Peyer's patch (tissue), 4 donors: ENCODE measurements at regions not wholly inside any gene's neighbourhood (a gene's known extent, or its start where the extent isn't known, plus 50 kb on each side); places are given as distances from the start of the nearest gene placed in this dataset.

Experiments used
- DNase-seq, 3 donors: peaks; one replicate each; pipeline ENCODE4 v3.0.0-alpha.2; 2017 to 2019
- H3K27ac ChIP-seq, 4 donors: fragments of 200-600 bp; sonication (generic); one replicate each; pipeline ENCODE4 v1.5.1; 2016 to 2019
- H3K27me3 ChIP-seq, 2 donors: fragments of 200-600 bp; sonication (generic); one replicate each; pipeline ENCODE4 v1.5.1; 2019
- H3K36me3 ChIP-seq, 3 donors: fragments of 200-600 bp; sonication (generic); one replicate each; pipeline ENCODE4 v1.5.1; 2016 to 2019
- H3K4me1 ChIP-seq, 4 donors: fragments of 200-600 bp; sonication (generic); one replicate each; pipeline ENCODE4 v1.5.1; 2016 to 2019
- H3K4me3 ChIP-seq, 4 donors: fragments of 200-600 bp; sonication (generic); 1 replicate in 3 of 4; 2 replicates in 1 of 4; pipeline ENCODE4 v1.5.1; 2016 to 2019; ENCODE audit warnings: mild to moderate bottlenecking in 1 of 4
- H3K9me3 ChIP-seq, 4 donors: fragments of 200-600 bp; sonication (generic); one replicate each; pipeline ENCODE4 v1.5.1; 2016 to 2019; ENCODE audit warnings: mild to moderate bottlenecking in 1 of 4
- POLR2A ChIP-seq, 2 donors: fragments of 450-650 bp; IDR thresholded peaks; one replicate each; pipeline ENCODE4 v1.5.1; 2017; ENCODE audit warnings: antibody characterized with exemption in 2 of 2, mild to moderate bottlenecking in 2 of 2, moderate library complexity in 2 of 2
- TF ChIP-seq, protein P1 (sequence below), 6 experiments: fragments of 450-650 bp in 4 of 6; fragments of 200-600 bp in 2 of 6; sonication (generic) in 1 of 6; IDR thresholded peaks; one replicate each; pipeline ENCODE4 v1.5.1; 2017 to 2019; ENCODE audit warnings: antibody characterized with exemption in 6 of 6, mild to moderate bottlenecking in 3 of 6, moderate library complexity in 1 of 6

DNA sequence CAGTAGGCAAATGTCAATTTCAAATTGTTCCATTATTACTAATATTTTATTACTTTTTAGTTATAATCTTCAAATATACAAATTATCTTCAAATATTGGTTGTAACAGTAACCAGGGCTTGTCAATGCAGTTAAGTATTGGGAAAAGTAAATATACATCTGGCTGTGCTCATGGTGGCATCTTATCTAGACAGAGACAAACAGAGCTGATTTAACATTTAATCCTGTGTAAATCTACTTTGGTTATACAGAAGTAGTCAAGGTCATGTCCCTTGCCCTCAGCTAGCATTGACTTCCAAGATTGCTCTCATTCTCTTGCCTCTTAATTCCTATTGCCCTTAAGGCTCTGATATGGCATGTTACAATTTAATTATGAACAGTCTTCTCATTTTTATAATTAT is 98.4 kb upstream of the KLHL1 start:
- Histone ChIP-seq H3K9me3 (no peaks in the 10 kb centered on the region), H3K27ac (no peak overlapping the region), H3K27me3 (no peaks in the 10 kb centered on the region), H3K4me3 (no peak overlapping the region), H3K4me1 (no peaks in the 10 kb centered on the region), H3K36me3 (no peaks in the 10 kb centered on the region)
- no peak for TF ChIP-seq POLR2A (IDR thresholded peaks at IDR 0.05)
- TF ChIP-seq, protein P1, sequence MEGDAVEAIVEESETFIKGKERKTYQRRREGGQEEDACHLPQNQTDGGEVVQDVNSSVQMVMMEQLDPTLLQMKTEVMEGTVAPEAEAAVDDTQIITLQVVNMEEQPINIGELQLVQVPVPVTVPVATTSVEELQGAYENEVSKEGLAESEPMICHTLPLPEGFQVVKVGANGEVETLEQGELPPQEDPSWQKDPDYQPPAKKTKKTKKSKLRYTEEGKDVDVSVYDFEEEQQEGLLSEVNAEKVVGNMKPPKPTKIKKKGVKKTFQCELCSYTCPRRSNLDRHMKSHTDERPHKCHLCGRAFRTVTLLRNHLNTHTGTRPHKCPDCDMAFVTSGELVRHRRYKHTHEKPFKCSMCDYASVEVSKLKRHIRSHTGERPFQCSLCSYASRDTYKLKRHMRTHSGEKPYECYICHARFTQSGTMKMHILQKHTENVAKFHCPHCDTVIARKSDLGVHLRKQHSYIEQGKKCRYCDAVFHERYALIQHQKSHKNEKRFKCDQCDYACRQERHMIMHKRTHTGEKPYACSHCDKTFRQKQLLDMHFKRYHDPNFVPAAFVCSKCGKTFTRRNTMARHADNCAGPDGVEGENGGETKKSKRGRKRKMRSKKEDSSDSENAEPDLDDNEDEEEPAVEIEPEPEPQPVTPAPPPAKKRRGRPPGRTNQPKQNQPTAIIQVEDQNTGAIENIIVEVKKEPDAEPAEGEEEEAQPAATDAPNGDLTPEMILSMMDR (IDR thresholded peaks at IDR 0.05) = no peak
- no peak for DNase-seq

DNA sequence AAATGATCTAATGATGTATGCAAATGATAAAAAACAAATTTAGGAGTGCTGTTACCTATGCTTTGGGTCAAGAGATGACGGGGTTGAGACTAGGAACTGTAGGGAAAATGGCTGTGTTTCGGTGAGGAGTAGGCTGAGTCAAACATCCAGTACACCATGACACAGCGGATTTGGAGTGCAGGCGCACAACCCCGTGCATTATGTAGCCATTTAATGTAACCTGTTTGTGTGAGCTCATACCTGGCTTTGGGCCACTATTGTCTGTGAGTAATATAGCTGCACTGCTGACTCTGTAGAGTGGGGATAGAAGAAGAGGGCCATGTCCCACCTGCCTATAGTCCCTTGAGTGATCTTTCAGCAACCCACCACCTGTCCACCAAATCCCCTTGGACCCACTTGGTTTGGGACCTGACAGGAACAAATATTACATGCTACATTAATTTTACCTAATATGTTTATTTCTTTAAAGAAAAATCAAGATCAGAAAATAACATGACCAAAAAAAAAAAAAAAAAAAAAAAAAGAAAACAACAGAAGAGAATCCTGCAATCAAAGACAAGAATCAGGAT is 95.5 kb upstream of the KLHL1 start:
- no peaks in the 10 kb centered on the region for H3K36me3 ChIP-seq
- H3K4me3 ChIP-seq = no peak overlapping the region
- no peak for TF ChIP-seq POLR2A (IDR thresholded peaks at IDR 0.05)
- TF ChIP-seq, protein P1 (IDR thresholded peaks at IDR 0.05) = no peak
- H3K27ac ChIP-seq = no peak overlapping the region
- H3K9me3 ChIP-seq = no peaks in the 10 kb centered on the region
- no peaks in the 10 kb centered on the region for H3K27me3 ChIP-seq
- DNase-seq = no peak
- H3K4me1 ChIP-seq = no peaks in the 10 kb centered on the region

DNA sequence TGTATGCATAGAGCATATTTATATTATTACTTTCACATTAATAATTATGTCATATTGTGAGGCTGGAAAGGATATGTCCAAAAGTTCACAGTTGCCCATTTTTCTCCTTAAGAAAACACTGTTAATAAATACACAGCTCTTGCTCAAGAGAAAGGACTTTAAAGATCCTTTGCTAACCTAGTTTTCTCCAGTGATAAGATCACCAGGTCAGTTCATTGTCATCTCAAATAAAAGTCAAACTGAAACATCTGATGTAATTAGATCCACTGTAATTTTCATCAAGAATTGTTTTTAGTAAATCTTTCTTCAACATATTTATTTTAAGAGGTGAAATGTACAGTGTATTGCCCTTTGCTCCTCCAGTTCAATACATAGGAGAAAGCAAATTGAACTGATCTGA is 82.8 kb upstream of the KLHL1 start:
- H3K27ac ChIP-seq = no peak overlapping the region
- H3K27me3 ChIP-seq = no peaks in the 10 kb centered on the region
- no peaks in the 10 kb centered on the region for H3K36me3 ChIP-seq
- no peaks in the 10 kb centered on the region for H3K4me1 ChIP-seq
- no peaks in the 10 kb centered on the region for H3K9me3 ChIP-seq
- TF ChIP-seq POLR2A (IDR thresholded peaks at IDR 0.05) = no peak
- TF ChIP-seq, protein P1 (IDR thresholded peaks at IDR 0.05) = no peak
- H3K4me3 ChIP-seq = no peak overlapping the region
- no peak for DNase-seq

DNA sequence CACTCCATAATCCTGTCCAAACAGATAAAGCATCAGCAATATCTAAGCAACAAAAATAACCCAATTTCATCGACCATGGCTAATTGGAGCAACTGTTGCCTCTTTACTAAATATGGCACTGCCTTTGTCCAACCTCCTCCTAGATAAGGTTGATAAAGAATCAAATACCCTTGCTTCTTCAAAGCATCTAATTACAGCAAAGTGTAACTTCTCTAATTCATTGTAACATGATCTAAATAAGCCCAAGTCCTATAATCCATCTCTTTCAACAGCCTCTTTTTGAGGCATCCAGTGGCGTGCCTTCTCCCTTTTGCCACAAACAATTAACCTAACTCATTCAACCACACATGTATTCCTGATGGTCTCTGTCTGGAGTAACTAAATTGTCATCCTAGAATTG is 81.7 kb upstream of the KLHL1 start:
- no peak for DNase-seq
- no peak for TF ChIP-seq POLR2A (IDR thresholded peaks at IDR 0.05)
- TF ChIP-seq, protein P1 (IDR thresholded peaks at IDR 0.05) = no peak
- Histone ChIP-seq H3K36me3 (no peaks in the 10 kb centered on the region), H3K27ac (no peak overlapping the region), H3K4me1 (no peaks in the 10 kb centered on the region), H3K4me3 (no peak overlapping the region), H3K27me3 (no peaks in the 10 kb centered on the region), H3K9me3 (no peaks in the 10 kb centered on the region)

DNA sequence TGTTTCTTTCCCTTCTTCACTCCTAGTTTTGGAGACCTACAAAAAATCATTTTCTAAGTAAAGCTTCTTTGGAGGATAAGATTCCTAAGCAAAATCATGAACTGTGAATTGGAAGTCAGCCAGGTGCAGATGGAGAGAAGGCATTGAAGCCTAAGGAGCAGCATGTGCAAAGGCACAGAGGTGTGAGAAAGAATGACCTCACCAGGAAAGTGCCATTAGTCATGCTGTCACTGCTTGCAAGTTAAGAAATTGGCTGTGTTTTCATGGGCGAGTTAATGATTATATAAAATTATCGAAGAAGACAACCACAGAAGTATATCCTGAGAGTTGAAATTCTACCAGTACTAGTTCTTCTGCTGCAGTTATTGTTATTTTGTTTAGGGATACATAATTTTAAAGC is 80.3 kb upstream of the KLHL1 start:
- no peak for TF ChIP-seq POLR2A (IDR thresholded peaks at IDR 0.05)
- TF ChIP-seq, protein P1 (IDR thresholded peaks at IDR 0.05) = no peak
- H3K9me3 ChIP-seq = no peaks in the 10 kb centered on the region
- no peaks in the 10 kb centered on the region for H3K36me3 ChIP-seq
- no peaks in the 10 kb centered on the region for H3K4me1 ChIP-seq
- no peak overlapping the region for H3K4me3 ChIP-seq
- no peak overlapping the region for H3K27ac ChIP-seq
- DNase-seq = no peak
- H3K27me3 ChIP-seq = no peaks in the 10 kb centered on the region

DNA sequence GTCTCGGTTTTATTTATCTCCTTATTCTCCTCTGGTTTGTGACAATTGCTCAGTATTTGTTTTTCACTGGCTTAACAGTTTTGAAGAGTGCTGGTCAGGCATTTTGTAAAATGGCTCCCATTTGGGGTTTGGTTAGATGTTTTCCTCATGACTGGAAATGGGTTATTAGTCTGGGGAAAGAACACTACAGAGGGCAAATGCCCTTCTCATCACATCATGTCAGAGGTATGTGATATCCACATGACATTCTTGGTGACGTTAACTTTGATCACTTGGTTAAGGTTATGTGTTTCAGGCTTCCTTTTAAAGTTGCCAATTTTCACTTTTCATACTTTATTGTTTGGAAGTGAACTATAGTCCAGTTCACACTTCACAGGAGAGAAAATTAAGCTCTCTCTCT is 74.8 kb upstream of the KLHL1 start:
- no peak for TF ChIP-seq POLR2A (IDR thresholded peaks at IDR 0.05)
- TF ChIP-seq, protein P1 (IDR thresholded peaks at IDR 0.05) = no peak
- Histone ChIP-seq H3K4me3 (no peak overlapping the region), H3K36me3 (no peaks in the 10 kb centered on the region), H3K27ac (no peak overlapping the region), H3K27me3 (no peaks in the 10 kb centered on the region), H3K9me3 (no peaks in the 10 kb centered on the region), H3K4me1 (no peaks in the 10 kb centered on the region)
- DNase-seq = no peak
